ENCODE measurements at regions not wholly inside any gene's neighbourhood (a gene's known extent, or its start where the extent isn't known, plus 50 kb on each side); places are given as distances from the start of the nearest gene placed in this dataset.
"Not testable (repeated sequence)": the region's sequence is repeated elsewhere in the genome, so short reads cannot be mapped to it uniquely, and the experiment has no call there.

DNA sequence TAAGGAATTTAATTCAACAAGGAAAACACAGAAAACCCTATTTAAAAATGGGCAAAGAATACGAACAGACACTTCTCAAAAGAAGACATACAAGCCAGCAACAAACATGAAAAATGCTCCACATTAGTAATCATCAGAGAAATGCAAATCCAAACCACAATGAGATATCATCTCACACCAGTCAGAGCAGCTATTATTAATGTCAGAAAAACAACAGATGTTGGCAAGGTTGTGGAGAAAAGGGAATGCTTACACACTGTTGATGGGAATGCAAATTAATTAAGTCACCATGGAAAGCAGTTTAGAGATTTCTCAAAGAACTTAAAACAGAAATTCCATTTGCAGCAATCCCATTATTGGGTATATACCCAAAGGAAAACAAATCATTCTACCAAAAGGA is 55.2 kb downstream of the GCC1 start:
- no peak for DNase-seq

DNA sequence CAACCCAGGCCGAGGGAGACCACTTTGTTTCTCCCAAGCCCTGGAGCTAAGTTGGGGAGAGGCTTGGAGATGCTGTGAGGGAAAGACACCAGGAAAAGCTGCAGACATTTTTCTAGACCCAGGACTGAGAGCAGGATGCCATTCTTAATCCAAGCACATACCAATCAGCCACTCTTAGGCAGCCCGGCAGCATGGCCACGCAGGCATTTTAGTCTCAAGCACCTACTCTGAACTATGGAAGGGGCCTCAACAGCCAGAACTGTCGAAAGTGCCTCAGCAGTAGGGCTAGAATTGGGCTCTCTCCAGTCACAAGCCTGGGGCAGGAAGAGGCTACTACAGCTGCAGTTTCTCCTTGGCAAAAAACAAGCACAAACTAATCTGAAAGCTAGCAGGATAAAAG is 57.8 kb downstream of the GCC1 start:
- DNase-seq: no peak

DNA sequence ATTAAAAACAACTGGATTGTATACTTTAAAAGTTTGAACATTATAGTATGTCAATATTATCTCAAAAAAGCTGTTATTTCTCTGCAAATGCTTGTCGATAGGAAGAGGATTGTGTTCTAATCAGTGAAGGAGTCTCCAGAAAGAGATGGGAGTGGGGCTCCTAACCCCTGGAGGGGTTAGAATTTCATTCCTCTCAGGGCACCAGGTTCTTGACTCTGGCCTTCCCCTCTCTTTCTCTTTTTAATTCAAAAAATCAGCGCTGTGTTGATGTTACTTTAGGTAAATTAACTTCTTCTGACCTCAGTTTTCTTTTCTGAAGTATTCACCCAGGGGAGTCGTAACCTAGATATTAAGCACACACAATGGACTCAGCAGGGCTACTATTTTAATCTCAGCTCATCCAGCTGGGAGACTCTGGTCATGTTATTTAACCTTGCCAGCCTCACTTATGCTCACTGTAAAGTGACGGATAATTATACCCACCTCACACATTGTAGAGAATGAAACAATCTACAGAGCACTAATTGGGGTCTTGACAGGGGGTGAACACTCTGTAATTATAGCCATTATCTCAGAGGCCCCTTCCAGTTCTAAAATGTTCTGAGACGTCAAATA is 59.4 kb downstream of the GCC1 start:
- no peak for DNase-seq

DNA sequence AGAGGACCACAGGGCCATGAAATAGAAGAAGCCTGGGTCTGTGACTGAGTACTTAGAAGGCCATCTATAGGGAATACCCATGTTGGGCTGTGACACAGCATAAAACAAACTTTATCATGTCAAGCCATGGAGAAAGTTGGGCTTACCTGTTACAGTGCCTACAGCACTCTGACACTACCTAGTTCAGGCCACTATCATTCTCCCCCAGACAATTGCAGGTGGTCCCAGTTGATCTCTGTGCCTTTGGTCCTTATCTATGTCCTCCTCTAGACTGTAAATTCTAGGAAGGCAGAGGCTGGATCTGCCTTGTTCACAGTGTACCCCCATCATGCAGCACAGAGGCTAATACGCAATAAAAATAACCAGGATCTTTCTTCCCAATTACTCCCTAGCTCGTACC is 69.1 kb downstream of the GCC1 start:
- no peak for DNase-seq

DNA sequence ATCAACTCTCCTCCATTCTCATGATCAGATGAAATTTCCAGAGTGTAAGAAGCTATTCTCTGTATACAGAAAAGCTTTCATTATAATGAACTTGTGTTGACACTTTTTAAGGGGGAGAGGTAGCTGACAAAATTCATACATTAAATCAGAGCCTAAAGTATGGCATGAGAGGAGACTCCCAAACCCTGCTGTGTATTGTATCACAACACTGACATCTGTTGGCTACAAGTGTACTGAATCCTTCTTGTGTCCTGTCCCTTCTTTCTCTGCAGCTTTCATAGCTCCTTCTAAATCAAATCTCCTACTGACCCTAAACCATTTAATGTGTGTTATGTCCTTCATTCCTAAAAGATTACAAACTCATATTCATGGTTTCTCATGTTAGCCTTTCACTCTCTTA is 70.9 kb downstream of the GCC1 start:
- DNase-seq: no peak

DNA sequence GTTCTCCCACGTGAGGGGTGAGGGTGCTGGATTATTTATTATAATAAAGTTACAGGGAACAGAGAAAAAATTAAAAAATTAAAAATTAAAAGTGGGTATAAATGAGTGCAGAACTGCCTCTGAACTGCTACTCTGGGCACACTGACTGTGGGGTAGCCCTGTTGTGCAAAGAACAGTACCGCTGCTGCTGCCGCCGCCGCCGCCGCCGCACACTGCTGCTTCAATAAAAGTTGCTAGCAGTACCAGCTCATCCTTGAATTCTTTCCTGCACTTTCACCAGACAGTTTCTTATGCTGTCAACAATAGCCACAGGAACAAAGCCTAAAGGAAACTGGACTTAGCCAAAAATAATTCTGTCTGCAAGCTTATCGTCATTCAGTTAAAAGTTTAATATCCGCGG is 72.1 kb downstream of the GCC1 start:
- no peak for DNase-seq

DNA sequence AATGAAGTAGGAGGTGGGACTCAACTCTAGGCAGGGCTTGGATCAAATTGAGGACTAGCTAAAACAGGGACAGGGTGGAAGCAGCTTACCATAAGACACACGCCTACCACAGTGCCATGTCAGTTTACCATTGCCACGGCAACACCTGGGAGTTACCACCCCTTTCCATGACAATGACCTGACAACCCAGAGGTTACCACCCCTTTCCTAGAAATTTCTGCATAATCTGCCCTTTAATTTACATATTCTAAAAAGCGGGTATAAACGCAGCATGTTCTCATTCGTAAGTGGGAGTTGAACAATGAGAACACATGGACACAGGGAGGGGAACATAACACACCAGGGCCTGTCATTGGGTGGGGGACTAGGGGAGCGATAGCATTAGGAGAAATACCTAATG is 72.7 kb downstream of the GCC1 start:
- DNase-seq: no peak

DNA sequence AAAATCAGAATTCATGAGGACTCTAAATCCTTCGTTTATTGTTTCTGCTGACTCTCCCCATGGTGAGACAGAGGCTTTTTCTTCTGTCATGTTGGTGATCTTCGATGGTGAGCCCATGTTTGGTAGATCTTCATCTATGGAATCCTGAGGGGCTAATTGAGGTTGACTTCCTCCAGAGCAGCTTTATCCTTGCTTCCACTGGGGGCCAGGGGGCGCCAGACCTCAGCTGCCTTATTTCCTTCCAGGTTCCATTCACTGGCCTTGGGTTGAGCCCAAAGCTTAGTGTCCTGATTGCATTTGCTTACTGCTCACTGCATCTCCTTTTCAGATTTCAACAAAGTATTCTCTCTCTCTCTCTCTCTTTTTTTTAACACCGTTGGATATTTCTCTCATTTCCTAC is 80.7 kb downstream of the GCC1 start:
- no peak for DNase-seq

DNA sequence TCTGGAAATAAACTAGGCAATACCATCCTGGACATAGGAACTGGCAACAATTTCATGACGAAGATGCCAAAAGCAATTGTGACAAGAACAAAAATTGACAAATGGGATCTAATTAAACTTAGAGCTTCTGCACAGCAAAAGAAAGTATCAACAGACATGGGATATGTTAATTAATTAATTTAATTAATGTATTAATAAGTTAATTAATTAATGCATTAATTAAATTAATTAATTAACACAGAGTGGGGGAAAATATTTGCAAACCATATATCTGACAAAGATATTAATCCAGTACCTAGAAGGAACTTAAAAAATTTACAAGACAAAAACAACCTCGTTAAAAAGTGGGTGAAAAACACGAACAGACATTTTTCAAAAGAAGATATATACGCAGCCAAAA is 83.6 kb downstream of the GCC1 start:
- DNase-seq: no peak

DNA sequence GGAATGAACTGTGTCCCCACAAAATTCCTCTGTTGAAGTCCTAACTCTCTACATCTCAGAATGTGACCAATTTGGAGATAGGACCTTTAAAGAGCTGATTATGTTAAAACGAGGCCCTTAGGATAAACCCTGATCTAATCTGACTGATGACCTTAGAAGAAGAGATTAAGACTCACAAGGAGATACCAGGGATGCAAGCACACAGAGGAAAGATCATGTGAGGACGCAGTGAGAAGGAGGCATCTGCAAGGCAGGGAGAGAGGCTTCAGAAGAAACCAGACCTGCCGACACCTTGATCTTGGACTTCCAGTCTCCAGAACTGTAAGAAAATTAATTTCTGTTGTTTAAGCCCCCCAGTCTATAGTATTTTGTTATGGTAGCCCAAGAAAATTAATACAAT is 94.9 kb upstream of the ZNF800 start:
- DNase-seq: no peak

DNA sequence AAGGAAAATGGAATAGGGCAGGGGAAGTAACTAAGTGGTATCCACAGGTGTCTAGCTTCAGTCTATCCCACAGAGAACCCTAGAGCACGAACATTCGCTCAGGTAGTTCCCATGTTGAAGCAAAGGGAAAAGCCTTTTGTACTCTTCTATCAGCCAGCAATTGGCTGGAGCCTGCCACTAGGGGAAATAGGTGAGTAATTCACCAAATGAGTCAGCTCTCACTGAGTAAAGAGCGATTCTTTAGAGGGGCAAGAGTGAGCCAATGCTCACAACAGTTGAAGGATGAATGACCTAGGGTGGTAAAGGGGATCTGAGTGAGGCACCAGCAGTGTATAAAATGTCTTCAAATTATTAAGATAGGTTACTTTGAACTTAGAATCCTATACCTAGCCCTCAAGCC is 94.1 kb upstream of the ZNF800 start:
- no peak for DNase-seq

DNA sequence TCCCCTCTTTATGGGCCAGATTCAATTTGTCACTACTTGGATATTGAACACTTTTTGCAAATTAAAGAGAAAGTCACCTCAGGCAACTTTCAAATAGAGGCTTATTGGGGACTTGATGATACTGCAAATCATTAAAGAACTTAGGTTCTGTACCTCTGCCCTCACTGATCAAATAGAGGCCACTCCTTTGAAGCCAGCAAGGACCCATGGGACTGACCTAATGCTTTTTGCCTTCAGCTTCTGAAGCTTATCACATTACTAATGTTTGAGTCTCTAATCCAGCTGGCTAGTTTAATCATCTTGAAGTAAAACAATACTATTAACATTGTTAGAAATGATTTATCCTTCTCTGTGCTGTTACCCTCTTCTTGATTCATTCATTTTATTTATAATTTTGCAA is 93.0 kb upstream of the ZNF800 start:
- DNase-seq: no peak

DNA sequence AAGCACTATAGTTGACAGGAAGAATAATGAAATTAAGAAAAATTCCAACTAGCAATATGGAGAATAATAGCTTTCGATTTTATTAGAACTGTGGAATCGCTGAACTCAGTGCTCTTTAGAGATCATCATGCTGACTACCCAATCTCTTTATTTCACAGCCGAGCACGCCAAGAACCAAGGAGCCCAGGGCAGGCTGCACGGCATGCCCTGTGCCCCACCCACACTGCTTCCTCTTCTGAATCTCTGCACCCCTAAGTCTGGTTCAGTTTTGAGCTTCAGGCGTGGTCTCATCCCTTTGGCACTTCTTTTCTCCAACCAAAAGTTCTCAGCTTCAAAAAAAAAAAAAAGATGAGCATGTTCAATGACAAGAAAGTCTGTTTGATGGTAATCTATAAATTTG is 92.4 kb upstream of the ZNF800 start:
- DNase-seq: no peak

DNA sequence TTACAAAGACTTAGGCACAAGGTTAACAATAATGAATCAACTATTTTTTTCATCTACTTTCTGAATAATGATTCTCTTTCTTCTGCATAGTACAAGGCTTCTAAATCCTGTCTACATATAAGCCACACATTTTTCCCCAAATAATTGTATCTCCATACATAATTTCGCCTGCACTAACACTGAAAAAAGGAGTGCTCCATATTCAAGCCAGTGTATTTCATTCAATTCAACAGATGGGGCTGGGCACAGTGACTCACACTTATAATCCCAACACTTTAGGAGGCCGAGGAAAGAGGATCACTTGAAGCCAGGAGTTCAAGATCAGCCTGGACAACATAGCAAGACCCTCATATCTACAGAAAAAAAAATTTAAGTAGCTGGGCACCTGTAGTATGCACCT is 86.0 kb upstream of the ZNF800 start:
- DNase-seq: no peak

DNA sequence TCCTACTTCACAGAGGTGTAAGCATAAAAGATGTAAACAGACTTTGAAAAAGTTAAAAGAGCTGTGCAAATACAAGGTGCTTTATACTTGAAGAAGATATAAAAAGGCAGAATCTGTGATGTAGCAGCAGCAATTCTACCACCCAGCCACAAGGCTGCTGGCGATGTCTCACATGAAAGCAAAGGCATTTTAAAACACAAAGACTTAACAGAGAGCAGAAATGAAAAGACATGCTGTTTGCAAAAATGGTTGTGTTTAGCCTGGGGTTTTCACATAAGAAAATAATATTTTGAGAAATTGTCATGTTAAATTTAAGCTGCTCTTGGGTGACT is 85.5 kb upstream of the ZNF800 start:
- no peak for DNase-seq

DNA sequence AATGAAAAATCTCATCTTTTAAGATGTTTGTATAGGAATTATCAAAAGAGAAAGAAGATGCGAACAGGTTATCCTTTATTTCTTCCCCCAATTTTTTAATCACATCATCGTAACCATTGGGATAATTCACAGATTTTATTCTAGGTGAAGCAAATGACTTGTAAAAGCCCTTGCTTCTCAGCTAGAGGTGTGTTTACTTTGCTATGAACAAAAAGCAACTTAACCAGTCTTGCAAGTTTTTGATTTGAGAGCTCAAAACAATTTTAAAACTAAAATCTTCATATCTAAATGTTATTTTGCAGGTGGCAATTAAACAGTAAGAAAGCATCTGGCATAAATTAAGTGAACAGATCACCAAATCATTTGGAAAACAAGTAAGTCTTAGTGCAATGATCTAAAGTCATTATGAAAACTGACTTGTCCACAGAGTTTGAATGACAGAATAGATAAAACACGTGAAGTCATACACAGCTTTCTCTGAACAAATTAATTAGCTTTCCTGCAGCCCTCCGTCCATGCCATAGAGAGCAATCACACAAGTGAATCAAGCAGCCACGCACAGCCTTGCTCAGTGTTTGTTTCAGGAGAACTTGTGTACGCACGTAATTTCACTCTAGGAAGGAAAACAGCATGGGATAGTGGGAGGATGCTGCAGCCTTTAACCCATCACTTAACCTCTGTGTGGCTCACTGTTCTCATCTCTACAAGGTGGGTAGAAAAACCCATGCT is 85.0 kb upstream of the ZNF800 start:
- no peak for DNase-seq

DNA sequence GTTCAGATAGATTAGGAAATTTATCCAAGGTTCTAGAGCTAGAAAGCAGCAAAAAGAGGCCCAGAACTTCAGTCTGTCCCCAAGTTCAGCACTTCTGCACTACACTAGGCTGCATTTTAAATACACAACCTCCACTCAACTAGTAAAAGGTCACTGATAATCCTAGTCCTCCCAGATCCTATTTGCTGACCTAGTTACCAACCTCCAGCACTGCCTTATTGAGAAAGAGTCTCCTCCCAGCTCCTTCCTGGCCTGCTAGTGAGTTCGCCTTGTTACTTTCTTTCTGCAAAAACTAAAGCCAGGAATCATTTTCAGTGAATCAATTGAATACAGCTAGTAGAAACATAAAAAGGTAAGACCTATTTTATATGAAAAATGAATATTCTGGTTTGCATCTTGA is 84.1 kb upstream of the ZNF800 start:
- no peak for DNase-seq

DNA sequence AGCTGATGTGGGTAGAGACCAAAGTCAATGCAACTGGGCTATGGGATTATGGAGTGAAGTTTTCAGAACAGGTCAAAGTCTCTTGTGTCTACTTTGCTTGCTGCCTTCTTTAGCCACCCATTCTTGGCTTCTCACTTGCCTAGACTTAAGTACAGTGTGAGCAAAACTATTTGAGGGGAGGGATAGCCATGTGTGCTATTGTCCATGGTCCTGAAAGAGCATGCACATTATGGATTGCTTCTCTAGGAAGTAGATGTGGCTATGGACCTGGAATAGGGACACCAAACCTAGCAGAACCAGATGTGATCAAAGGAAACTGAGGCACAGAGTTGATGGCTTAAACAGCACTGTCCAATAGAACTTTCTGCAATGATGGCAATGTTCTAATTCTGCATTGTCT is 81.9 kb upstream of the ZNF800 start:
- no peak for DNase-seq

DNA sequence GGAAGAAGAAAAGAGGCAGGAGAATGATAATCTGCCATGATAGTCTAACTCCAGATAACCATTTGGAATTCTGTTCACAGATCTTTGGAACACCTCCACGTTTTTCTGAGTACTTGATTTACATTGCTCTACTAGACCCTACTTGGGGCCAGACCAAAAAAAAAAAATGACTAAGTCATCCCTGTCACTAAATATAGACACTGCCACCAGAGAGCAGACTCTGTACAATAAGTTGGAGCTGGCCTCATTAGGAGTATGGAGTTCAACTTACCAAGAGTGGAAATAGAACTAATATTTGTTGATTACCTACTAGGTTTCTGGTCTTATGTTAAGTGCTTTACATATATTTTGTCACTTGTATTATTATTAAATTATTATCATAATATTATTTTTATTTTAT is 80.9 kb upstream of the ZNF800 start:
- no peak for DNase-seq

DNA sequence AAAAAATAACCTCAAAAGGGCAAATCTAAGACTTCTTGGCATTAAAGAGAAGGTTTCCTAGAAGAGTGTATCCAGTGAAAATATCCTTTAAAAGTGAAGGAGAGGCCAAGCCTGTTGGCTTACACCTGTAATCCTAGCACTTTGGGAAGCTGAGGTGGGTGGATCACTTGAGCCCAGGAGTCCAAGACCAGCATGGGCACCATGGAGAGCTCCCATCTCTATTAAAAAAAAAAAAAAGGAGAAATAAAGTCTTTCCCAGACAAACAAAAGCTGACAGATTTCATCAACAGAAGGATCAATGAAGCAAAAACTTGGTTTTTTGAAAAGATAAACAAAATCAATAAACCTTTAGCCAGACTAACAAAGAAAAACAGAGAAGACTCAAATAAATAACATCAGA is 67.6 kb upstream of the ZNF800 start:
- DNase-seq: no peak

DNA sequence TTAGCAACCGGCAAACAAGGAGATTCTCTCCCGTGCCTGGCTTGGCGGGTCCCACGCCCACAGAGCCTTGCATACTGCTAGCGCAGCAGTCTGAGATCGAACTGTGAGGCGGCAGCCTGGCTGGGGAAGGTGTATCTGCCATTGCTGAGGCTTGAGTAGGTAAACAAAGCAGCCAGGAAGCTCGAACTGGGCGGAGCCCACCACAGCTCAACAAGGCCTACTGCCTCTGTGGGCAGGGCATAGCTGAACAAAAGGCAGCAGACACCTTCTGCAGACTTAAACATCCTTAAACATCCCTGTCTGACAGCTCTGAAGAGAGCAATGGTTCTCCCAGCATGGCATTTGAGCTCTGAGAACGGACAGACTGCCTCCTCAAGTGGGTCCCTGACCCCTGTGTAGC is 58.8 kb upstream of the ZNF800 start:
- DNase-seq: not testable (repeated sequence)

DNA sequence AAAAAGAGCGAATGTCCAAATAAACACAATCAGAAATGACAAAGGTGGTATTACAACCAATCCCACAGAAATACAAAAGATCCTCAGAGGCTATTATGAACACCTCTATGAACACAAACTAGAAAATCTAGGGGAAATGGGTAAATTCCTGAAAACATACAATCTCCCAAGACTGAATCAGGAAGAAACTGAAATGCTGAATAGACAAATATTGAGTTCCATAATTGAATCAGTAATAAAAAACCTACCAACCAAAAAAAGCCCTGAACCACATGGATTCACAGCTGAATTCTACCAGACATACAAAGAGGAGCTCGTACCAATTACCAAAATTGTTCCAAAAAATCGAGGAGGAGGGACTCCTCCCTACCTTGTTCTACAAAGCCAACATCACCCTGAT is 56.1 kb upstream of the ZNF800 start:
- DNase-seq: no peak

DNA sequence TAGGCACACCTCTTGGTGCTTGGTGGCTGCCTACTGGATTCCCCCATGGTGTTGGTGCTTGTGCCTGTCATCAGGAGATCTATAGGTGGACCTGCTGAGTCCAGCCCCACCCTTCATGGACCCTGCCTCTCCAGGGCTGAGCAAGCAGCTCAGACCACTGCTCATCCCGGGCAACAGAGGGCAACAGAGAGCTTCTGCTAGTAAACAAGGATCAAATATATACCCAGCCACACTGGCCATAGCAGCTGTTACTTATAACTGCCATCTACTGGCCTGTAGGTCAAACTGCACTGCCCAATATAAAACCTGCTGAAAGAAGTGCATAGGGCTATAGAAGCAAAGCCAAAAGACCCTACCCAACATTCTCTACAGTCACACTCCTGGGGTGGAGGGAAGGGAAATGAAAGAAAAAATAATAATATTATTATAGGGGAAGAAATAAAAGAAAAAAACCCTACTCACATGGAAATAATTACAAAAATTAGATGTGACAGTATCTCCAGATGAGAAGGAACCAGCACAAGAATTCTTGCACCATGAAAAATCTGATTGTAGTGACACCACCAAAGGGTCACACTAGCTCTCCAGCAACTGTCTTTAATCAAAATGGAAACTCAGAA is 54.9 kb upstream of the ZNF800 start:
- peak; percentile 71 for DNase-seq

DNA sequence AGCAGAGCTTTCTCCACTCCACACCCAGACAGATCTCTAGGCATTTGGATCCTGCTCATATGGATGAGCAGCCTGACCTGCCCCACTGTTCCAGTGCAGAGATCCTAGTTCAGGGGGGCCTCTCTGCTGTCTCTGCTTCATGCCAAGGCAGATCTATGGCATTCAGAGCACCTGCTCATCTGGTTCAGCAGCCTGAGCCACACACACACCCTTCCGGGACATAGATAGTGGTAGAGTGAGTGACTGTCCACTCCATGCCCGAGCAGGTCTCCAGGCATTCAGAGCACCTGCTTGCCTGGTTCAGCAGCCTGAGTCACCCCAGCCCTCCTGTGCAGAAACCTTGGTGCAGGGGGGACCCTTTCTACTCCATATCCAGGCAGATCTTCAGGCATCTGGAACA is 54.3 kb upstream of the ZNF800 start:
- no peak for DNase-seq

All from CD4-positive, alpha-beta T cell treated with Interferon gamma for 1 hour (primary cell).